ENCODE measurements at regions not wholly inside any gene's neighbourhood (a gene's known extent, or its start where the extent isn't known, plus 50 kb on each side); places are given as distances from the start of the nearest gene placed in this dataset.

DNA sequence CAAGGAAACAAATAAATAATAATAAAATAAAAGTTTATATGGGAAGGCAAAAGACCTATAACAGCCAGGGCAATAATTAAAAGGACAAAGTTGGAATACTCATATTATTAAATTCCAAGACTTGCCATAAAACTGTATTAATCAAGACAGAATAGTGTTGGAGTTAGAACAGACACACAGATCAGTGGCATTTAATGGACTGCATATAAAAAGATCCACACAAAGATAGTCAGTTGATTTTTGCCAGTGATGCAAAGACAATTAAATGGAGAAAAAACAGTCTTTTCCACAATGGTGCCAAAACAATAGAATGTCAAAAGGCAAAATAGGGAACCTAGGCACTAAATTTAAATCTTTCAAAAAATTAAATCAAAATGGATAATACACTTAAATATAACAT lies 587.1 kb upstream of the GRIA3 start:
- ChIA-PET CTCF (ENCODE audit: low intra/inter-chr PET ratio) (no interaction called here), POLR2A (no interaction called here)
- in situ Hi-C loops (cut with MboI): no loop called here
- intact Hi-C loops (cut with micrococcal nuclease): no loop called here
- H3K4me2 ChIP-seq (ENCODE audit: insufficient read depth, low read length): no peak overlapping the region
- no peaks in the 10 kb centered on the region for H3K4me1 ChIP-seq (replicated peaks in 1 of 2; ENCODE audit: control insufficient read depth in 2 of 2, insufficient read depth in 2 of 2, low read length in 2 of 2)
- no peak overlapping the region for H3K9ac ChIP-seq (ENCODE audit: insufficient read depth in 1 of 2, low read depth in 2 of 2, low read length in 2 of 2)
- no peak overlapping the region for H3K27ac ChIP-seq (ENCODE audit: extremely low read depth, low read depth, low read length)
- no peaks in the 10 kb centered on the region for H3K36me3 ChIP-seq (ENCODE audit: control insufficient read depth, insufficient read depth, low read length)
- no peak for TF ChIP-seq BCL6 (CRISPR knock-in tag; IDR thresholded peaks at IDR 0.05)
- no peak for TF ChIP-seq ADNP (tag; IDR thresholded peaks at IDR 0.05)
- no peak for TF ChIP-seq ZNF75A (CRISPR knock-in tag; IDR thresholded peaks at IDR 0.05)
- no peaks in the 10 kb centered on the region for H3K27me3 ChIP-seq (ENCODE audit: control insufficient read depth in 2 of 2, insufficient read depth in 2 of 2, low read length in 2 of 2)
- no peak for DNase-seq (ENCODE audit: extremely low read depth in 1 of 4, low spot score in 3 of 4)
- H3K4me3 ChIP-seq: no peak overlapping the region
- no peaks in the 10 kb centered on the region for H4K20me1 ChIP-seq (replicated peaks; ENCODE audit: control insufficient read depth, insufficient read depth, low read length)
- H3K9me1 ChIP-seq (ENCODE audit: control insufficient read depth, insufficient read depth, low read length): no peaks in the 10 kb centered on the region
- no peaks in the 10 kb centered on the region; the same call in 1 of the 2 replicates for H3K9me3 ChIP-seq (replicated peaks; ENCODE audit: control insufficient read depth, insufficient read depth, low read depth, low read length)
- H2AFZ ChIP-seq (ENCODE audit: low read depth, low read length): no peak overlapping the region
- no peaks in the 10 kb centered on the region for H3K79me2 ChIP-seq (ENCODE audit: control insufficient read depth, insufficient read depth, low read length)
- no peak for ATAC-seq
- BruUV-seq (replicated peaks): no TSS peak
- no peak for FAIRE-seq

DNA sequence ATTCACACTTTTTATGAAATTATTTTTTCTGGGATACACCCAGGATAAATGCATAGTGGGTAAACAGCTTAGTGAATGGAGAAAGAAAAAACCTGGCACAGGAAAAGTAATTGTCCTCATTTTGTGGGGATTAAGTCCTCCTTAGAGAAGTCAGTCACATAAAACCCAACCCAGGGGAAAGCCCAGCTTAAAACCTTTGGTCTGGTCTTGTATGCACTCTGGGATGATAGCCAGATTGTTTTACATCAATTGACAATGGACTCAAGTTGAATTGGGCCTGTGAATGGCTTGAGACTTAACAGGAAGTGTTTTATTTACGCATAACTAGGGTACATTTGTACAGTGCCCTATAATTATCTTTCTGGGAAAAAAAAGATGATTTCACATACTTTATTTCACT lies 561.3 kb upstream of the GRIA3 start:
- H3K4me3 ChIP-seq: no peak overlapping the region
- intact Hi-C loops (cut with micrococcal nuclease): no loop called here
- WGBS (ENCODE audit: insufficient coverage, low coverage, missing lambda C conversion rate): 22% methylated on average over 1 of the region's 1 CpG
- TF ChIP-seq, protein P1, sequence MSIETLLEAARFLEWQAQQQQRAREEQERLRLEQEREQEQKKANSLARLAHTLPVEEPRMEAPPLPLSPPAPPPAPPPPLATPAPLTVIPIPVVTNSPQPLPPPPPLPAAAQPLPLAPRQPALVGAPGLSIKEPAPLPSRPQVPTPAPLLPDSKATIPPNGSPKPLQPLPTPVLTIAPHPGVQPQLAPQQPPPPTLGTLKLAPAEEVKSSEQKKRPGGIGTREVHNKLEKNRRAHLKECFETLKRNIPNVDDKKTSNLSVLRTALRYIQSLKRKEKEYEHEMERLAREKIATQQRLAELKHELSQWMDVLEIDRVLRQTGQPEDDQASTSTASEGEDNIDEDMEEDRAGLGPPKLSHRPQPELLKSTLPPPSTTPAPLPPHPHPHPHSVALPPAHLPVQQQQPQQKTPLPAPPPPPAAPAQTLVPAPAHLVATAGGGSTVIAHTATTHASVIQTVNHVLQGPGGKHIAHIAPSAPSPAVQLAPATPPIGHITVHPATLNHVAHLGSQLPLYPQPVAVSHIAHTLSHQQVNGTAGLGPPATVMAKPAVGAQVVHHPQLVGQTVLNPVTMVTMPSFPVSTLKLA (conservative IDR thresholded peaks at IDR 0.05): no peak
- no peak for TF ChIP-seq MBD2 (IDR thresholded peaks at IDR 0.05; ENCODE audit: borderline replicate concordance, low read depth)
- TF ChIP-seq GTF2E2 (tag; IDR thresholded peaks at IDR 0.05): no peak
- TF ChIP-seq, protein P2, sequence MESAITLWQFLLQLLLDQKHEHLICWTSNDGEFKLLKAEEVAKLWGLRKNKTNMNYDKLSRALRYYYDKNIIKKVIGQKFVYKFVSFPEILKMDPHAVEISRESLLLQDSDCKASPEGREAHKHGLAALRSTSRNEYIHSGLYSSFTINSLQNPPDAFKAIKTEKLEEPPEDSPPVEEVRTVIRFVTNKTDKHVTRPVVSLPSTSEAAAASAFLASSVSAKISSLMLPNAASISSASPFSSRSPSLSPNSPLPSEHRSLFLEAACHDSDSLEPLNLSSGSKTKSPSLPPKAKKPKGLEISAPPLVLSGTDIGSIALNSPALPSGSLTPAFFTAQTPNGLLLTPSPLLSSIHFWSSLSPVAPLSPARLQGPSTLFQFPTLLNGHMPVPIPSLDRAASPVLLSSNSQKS (CRISPR knock-in tag; IDR thresholded peaks at IDR 0.05): no peak
- no peak for TF ChIP-seq ILK (tag; IDR thresholded peaks at IDR 0.05; ENCODE audit: borderline replicate concordance, low read depth)
- no peak for TF ChIP-seq SRF (CRISPR knock-in tag; IDR thresholded peaks at IDR 0.05)
- no peak for TF ChIP-seq SIN3B (IDR thresholded peaks at IDR 0.05; ENCODE audit: low read depth)

More for the DNA sequence above, 561.3 kb upstream of the GRIA3 start:
- no peak overlapping the region for H3K27ac ChIP-seq (ENCODE audit: extremely low read depth, low read depth, low read length)
- no peaks in the 10 kb centered on the region for H3K4me1 ChIP-seq (replicated peaks in 1 of 2; ENCODE audit: control insufficient read depth in 2 of 2, insufficient read depth in 2 of 2, low read length in 2 of 2)
- in situ Hi-C loops (cut with MboI): no loop called here
- no peaks in the 10 kb centered on the region for H3K36me3 ChIP-seq (ENCODE audit: control insufficient read depth, insufficient read depth, low read length)
- no peaks in the 10 kb centered on the region for H4K20me1 ChIP-seq (replicated peaks; ENCODE audit: control insufficient read depth, insufficient read depth, low read length)
- CTCF ChIA-PET (ENCODE audit: low intra/inter-chr PET ratio): no interaction called here
- DNase-seq (ENCODE audit: extremely low read depth in 1 of 4, low spot score in 3 of 4) (no peak), ATAC-seq (no peak), FAIRE-seq (no peak)
- H3K9me3 ChIP-seq (replicated peaks; ENCODE audit: control insufficient read depth, insufficient read depth, low read depth, low read length): no peaks in the 10 kb centered on the region
- POLR2A ChIA-PET: no interaction called here
- H3K27me3 ChIP-seq (ENCODE audit: control insufficient read depth in 2 of 2, insufficient read depth in 2 of 2, low read length in 2 of 2): no peaks in the 10 kb centered on the region
- BruUV-seq (replicated peaks): no TSS peak
- H3K4me2 ChIP-seq (ENCODE audit: insufficient read depth, low read length): no peak overlapping the region
- no peak overlapping the region for H3K9ac ChIP-seq (ENCODE audit: insufficient read depth in 1 of 2, low read depth in 2 of 2, low read length in 2 of 2)
- H3K79me2 ChIP-seq (ENCODE audit: control insufficient read depth, insufficient read depth, low read length): no peaks in the 10 kb centered on the region
- H3K9me1 ChIP-seq (ENCODE audit: control insufficient read depth, insufficient read depth, low read length): no peaks in the 10 kb centered on the region
- H2AFZ ChIP-seq (ENCODE audit: low read depth, low read length): no peak overlapping the region

All from K562 (cell line).